DOHH2 (cell line): ENCODE measurements at regions not wholly inside any gene's neighbourhood (a gene's known extent, or its start where the extent isn't known, plus 50 kb on each side); places are given as distances from the start of the nearest gene placed in this dataset.
"Not testable (repeated sequence)": the region's sequence is repeated elsewhere in the genome, so short reads cannot be mapped to it uniquely, and the experiment has no call there.

Source experiments
- H3F3A ChIP-seq: fragments of 200-600 bp; sonication (generic), shearing (Covaris generic); 2 replicates; pipeline ENCODE4 v1.6.0; 2016; ENCODE audit warnings: antibody characterized with exemption, mild to moderate bottlenecking; ENCODE audit not compliant: control insufficient read depth, insufficient read depth
- H3K27ac ChIP-seq: fragments of 200-600 bp; sonication (generic); 2 replicates; pipeline ENCODE4 v1.5.1; 2014; ENCODE audit warnings: low read depth, mild to moderate bottlenecking, low read length, moderate library complexity
- H3K27me3 ChIP-seq: fragments of 200-600 bp; sonication (generic); 2 replicates; pipeline ENCODE4 v1.6.1; 2014; ENCODE audit warnings: mild to moderate bottlenecking, low read length, mixed read lengths; ENCODE audit not compliant: control insufficient read depth
- H3K36me3 ChIP-seq: fragments of 200-600 bp; sonication (generic); 2 replicates; pipeline ENCODE4 v1.6.1; 2014; ENCODE audit warnings: mild to moderate bottlenecking, low read length, moderate library complexity, mixed read lengths; ENCODE audit not compliant: control insufficient read depth
- H3K4me1 ChIP-seq: fragments of 200-600 bp; sonication (generic); 2 replicates; pipeline ENCODE4 v1.6.1; 2014; ENCODE audit warnings: mild to moderate bottlenecking, low read length, mixed read lengths; ENCODE audit not compliant: control insufficient read depth
- H3K4me2 ChIP-seq: fragments of 200-600 bp; sonication (generic); 2 replicates; pipeline ENCODE4 v1.6.0; 2014; ENCODE audit warnings: mild to moderate bottlenecking, low read length, moderate library complexity
- H3K4me3 ChIP-seq: fragments of 200-600 bp; sonication (generic); 2 replicates; pipeline ENCODE4 v1.5.1; 2014; ENCODE audit warnings: mild to moderate bottlenecking, low read length, mixed read lengths
- H3K79me2 ChIP-seq: fragments of 200-600 bp; sonication (generic); 2 replicates; pipeline ENCODE4 v1.6.1; 2014; ENCODE audit warnings: mild to moderate bottlenecking, low read length, mixed read lengths; ENCODE audit not compliant: control insufficient read depth
- H3K9me2 ChIP-seq: fragments of 200-600 bp; sonication (generic); replicated peaks from 2 replicates; pipeline ENCODE4 v1.6.1; 2014; ENCODE audit warnings: mild to moderate bottlenecking, low read length, mixed read lengths; ENCODE audit not compliant: control insufficient read depth
- H3K9me3 ChIP-seq: fragments of 200-600 bp; sonication (generic); 2 replicates; pipeline ENCODE4 v1.6.1; 2014; ENCODE audit warnings: antibody characterized with exemption, low read length, mixed read lengths; ENCODE audit not compliant: control insufficient read depth, insufficient read depth
- H4K20me1 ChIP-seq: fragments of 200-600 bp; sonication (generic); 2 replicates; pipeline ENCODE4 v1.6.0; 2014; ENCODE audit warnings: low read depth, mild to moderate bottlenecking, antibody characterized with exemption, low read length, moderate library complexity; ENCODE audit not compliant: control insufficient read depth, insufficient read depth
- CTCF ChIP-seq: fragments of 200-600 bp; sonication (generic); IDR thresholded peaks from one replicate; pipeline ENCODE4 v1.5.1; 2014; ENCODE audit warnings: antibody characterized with exemption, mild to moderate bottlenecking, low read depth, low read length; ENCODE audit not compliant: poor library complexity, severe bottlenecking
- EZH2phosphoT487 ChIP-seq: fragments of 200-600 bp; sonication (generic); IDR thresholded peaks from 2 replicates; pipeline ENCODE4 v1.6.1; 2017; ENCODE audit warnings: borderline replicate concordance, mild to moderate bottlenecking, antibody characterized with exemption, low read length, moderate library complexity, mixed read lengths

DNA sequence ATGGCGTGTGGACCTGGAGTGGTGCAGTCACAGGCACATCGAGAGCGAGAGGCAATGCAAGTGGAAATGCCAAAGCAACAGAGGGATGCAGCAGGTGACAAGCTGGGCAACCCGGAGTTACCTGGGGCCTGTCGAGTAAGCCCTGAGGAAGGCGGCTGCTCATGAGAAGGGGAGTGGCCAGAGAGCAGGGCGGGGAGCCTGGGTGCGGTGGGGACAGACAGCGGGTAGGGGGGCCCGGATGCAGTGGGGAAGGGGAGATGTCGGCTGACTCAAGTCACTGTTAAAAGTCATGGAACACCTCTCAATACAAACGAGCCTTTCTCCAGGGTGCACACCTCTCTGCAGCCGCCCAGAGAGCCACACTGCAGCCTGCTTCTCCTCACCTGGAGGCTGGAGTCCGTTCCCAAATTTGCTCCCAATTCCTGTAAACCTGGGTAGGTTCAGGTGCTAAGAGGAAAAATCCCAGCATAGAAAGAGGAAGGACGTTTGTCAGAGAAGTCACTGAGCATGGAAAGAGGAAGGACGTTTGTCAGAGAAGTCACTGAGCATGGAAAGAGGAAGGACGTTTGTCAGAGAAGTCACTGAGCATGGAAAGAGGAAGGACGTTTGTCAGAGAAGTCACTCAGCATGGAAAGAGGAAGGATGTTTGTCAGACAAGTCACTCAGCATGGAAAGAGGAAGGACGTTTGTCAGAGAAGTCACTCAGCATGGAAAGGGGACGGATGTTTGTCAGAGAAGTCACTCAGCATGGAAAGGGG is 71.7 kb upstream of the TWIST2 start:
- no peak overlapping the region for H3K4me3 ChIP-seq
- H3K27ac ChIP-seq = peak overlapping the region; percentile 64
- no peaks in the 10 kb centered on the region for H4K20me1 ChIP-seq

GRCh38 chr2:238776761-238777046 is 71.2 kb upstream of the TWIST2 start:
- Histone ChIP-seq H3K9me3 (peaks cover 70% of the 10 kb centered on the region), H3F3A (peaks cover 36% of the 10 kb centered on the region), H3K27ac (peak overlapping the region; percentile 64), H3K4me1 (peaks cover 14% of the 10 kb centered on the region)
- H3K4me2 ChIP-seq, H4K20me1 ChIP-seq, H3K9me2 ChIP-seq, H3K36me3 ChIP-seq, H3K4me3 ChIP-seq, H3K79me2 ChIP-seq, H3K27me3 ChIP-seq: not testable (repeated sequence)

More for the DNA sequence above, 71.7 kb upstream of the TWIST2 start:
- Histone ChIP-seq H3F3A (peaks cover 36% of the 10 kb centered on the region), H3K9me3 (peaks cover 70% of the 10 kb centered on the region), H3K27me3 (no peaks in the 10 kb centered on the region), H3K4me2 (no peak overlapping the region), H3K79me2 (no peaks in the 10 kb centered on the region), H3K9me2 (no peaks in the 10 kb centered on the region), H3K4me1 (peaks cover 14% of the 10 kb centered on the region), H3K36me3 (no peaks in the 10 kb centered on the region)
- no peak for TF ChIP-seq EZH2phosphoT487
- TF ChIP-seq CTCF = no peak

GRCh38 chr2:238777369-238778067 is 70.4 kb upstream of the TWIST2 start:
- Histone ChIP-seq H3F3A (peaks cover 36% of the 10 kb centered on the region), H3K9me3 (peaks cover 69% of the 10 kb centered on the region), H3K4me1 (peaks cover 14% of the 10 kb centered on the region), H3K9me2 (no peaks in the 10 kb centered on the region), H3K27me3 (no peaks in the 10 kb centered on the region), H3K4me3 (no peak overlapping the region), H3K4me2 (no peak overlapping the region), H3K36me3 (no peaks in the 10 kb centered on the region), H3K27ac (peak overlapping the region; percentile 70), H4K20me1 (no peaks in the 10 kb centered on the region), H3K79me2 (no peaks in the 10 kb centered on the region)
- TF ChIP-seq CTCF (no peak), EZH2phosphoT487 (no peak)
